Fibroblast of lung (primary cell): ENCODE measurements at regions not wholly inside any gene's neighbourhood (a gene's known extent, or its start where the extent isn't known, plus 50 kb on each side); places are given as distances from the start of the nearest gene placed in this dataset.
"Not testable (repeated sequence)": the region's sequence is repeated elsewhere in the genome, so short reads cannot be mapped to it uniquely, and the experiment has no call there.

Experiments
- DNase-seq, 2 donors: peaks; one replicate each; pipeline versions ENCODE4 v3.0.0 to v3.0.0-alpha.2; 2010; ENCODE audit warnings: low read depth in 2 of 2
- H2AFZ ChIP-seq: 2 replicates; pipeline ENCODE4 v1.5.1; 2012; ENCODE audit warnings: low read length, control low read depth, inconsistent platforms
- H3K27ac ChIP-seq: 2 replicates; pipeline ENCODE4 v1.5.1; 2011; ENCODE audit warnings: low read length, control low read depth; ENCODE audit not compliant: insufficient read depth
- H3K27me3 ChIP-seq: 2 replicates; pipeline ENCODE4 v1.5.1; 2011; ENCODE audit warnings: mild to moderate bottlenecking, low read length; ENCODE audit not compliant: control insufficient read depth, insufficient read depth
- H3K36me3 ChIP-seq: 2 replicates; pipeline ENCODE4 v1.5.1; 2011; ENCODE audit warnings: low read length; ENCODE audit not compliant: control insufficient read depth, insufficient read depth
- H3K4me1 ChIP-seq: 2 replicates; pipeline ENCODE4 v1.5.1; 2011; ENCODE audit warnings: low read length; ENCODE audit not compliant: control insufficient read depth, insufficient read depth; ENCODE audit errors: extremely low read depth
- H3K4me2 ChIP-seq: 2 replicates; pipeline ENCODE4 v1.5.1; 2011; ENCODE audit warnings: low read length, control low read depth; ENCODE audit not compliant: insufficient read depth; ENCODE audit errors: extremely low read depth
- H3K4me3 ChIP-seq, 4 experiments: fragments of 200-600 bp in 1 of 4; sonication (generic) in 1 of 4; replicated peaks in 1 of 4; 2 replicates each; pipeline ENCODE4 v1.5.1; 2011 to 2016; ENCODE audit warnings: low read length in 4 of 4, low read depth in 3 of 4, mild to moderate bottlenecking in 3 of 4, control low read depth in 2 of 4, inconsistent platforms in 1 of 4, mixed read lengths in 1 of 4; ENCODE audit not compliant: insufficient read depth in 1 of 4; ENCODE audit errors: control extremely low read depth in 1 of 4
- H3K79me2 ChIP-seq: 2 replicates; pipeline ENCODE4 v1.5.1; 2012; ENCODE audit warnings: mild to moderate bottlenecking, low read length, inconsistent platforms; ENCODE audit not compliant: control insufficient read depth, insufficient read depth
- H3K9ac ChIP-seq: 2 replicates; pipeline ENCODE4 v1.5.1; 2011; ENCODE audit warnings: mild to moderate bottlenecking, low read length, control low read depth; ENCODE audit not compliant: insufficient read depth
- H3K9me3 ChIP-seq: 2 replicates; pipeline ENCODE4 v1.5.1; 2012; ENCODE audit warnings: low read depth, low read length; ENCODE audit not compliant: control insufficient read depth, insufficient read depth
- H4K20me1 ChIP-seq: 2 replicates; pipeline ENCODE4 v1.5.1; 2011; ENCODE audit warnings: low read length; ENCODE audit not compliant: control insufficient read depth, insufficient read depth; ENCODE audit errors: extremely low read depth
- EZH2 ChIP-seq: IDR thresholded peaks from 2 replicates; pipeline ENCODE4 v1.5.1; 2012; ENCODE audit warnings: low read length, control low read depth, mild to moderate bottlenecking; ENCODE audit errors: missing control alignments
- TF ChIP-seq, protein P1 (sequence below), 2 donors: IDR thresholded peaks in 1 of 2; conservative IDR thresholded peaks in 1 of 2; 1 replicate in 1 of 2; 2 replicates in 1 of 2; pipeline ENCODE4 v1.5.1; 2011 to 2012; ENCODE audit warnings: low read length in 2 of 2, control low read depth in 1 of 2, inconsistent platforms in 1 of 2, low read depth in 1 of 2, mild to moderate bottlenecking in 1 of 2

- DNase-seq, result peak; percentile 10 to 24
- no peaks in the 10 kb centered on the region for H3K79me2 ChIP-seq
- H3K4me1 ChIP-seq, result no peaks in the 10 kb centered on the region
- TF ChIP-seq, protein P1, sequence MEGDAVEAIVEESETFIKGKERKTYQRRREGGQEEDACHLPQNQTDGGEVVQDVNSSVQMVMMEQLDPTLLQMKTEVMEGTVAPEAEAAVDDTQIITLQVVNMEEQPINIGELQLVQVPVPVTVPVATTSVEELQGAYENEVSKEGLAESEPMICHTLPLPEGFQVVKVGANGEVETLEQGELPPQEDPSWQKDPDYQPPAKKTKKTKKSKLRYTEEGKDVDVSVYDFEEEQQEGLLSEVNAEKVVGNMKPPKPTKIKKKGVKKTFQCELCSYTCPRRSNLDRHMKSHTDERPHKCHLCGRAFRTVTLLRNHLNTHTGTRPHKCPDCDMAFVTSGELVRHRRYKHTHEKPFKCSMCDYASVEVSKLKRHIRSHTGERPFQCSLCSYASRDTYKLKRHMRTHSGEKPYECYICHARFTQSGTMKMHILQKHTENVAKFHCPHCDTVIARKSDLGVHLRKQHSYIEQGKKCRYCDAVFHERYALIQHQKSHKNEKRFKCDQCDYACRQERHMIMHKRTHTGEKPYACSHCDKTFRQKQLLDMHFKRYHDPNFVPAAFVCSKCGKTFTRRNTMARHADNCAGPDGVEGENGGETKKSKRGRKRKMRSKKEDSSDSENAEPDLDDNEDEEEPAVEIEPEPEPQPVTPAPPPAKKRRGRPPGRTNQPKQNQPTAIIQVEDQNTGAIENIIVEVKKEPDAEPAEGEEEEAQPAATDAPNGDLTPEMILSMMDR (conservative IDR thresholded peaks at IDR 0.05 in 1 of 2, IDR thresholded peaks at IDR 0.05 in 1 of 2; ENCODE audit: low read depth in 1 of 2, low read length in 2 of 2), result no peak
- no peak for TF ChIP-seq EZH2
- no peaks in the 10 kb centered on the region for H4K20me1 ChIP-seq
- no peak overlapping the region for H3K4me3 ChIP-seq
- H3K27me3 ChIP-seq, result no peaks in the 10 kb centered on the region
- no peaks in the 10 kb centered on the region for H3K36me3 ChIP-seq
- H3K9me3 ChIP-seq, result no peaks in the 10 kb centered on the region
- H3K27ac ChIP-seq, result no peak overlapping the region
- no peak overlapping the region for H3K4me2 ChIP-seq
- H3K9ac ChIP-seq, result no peak overlapping the region
- peak overlapping the region; percentile 3 for H2AFZ ChIP-seq
Observed at GRCh38 chr11:28903716-28904115, 795.5 kb downstream of the METTL15 start.

GRCh38 chr11:28900427-28900826 is 792.2 kb downstream of the METTL15 start:
- Histone ChIP-seq H3K27ac (no peak overlapping the region), H3K4me1 (no peaks in the 10 kb centered on the region), H4K20me1 (no peaks in the 10 kb centered on the region), H3K4me3 (no peak overlapping the region), H3K36me3 (no peaks in the 10 kb centered on the region), H3K4me2 (no peak overlapping the region), H3K9ac (no peak overlapping the region), H3K79me2 (no peaks in the 10 kb centered on the region), H3K9me3 (no peaks in the 10 kb centered on the region), H3K27me3 (no peaks in the 10 kb centered on the region), H2AFZ (no peak overlapping the region)
- TF ChIP-seq, protein P1 (conservative IDR thresholded peaks at IDR 0.05 in 1 of 2, IDR thresholded peaks at IDR 0.05 in 1 of 2; ENCODE audit: low read depth in 1 of 2, low read length in 2 of 2), result no peak
- no peak for TF ChIP-seq EZH2
- DNase-seq, result no peak

DNA sequence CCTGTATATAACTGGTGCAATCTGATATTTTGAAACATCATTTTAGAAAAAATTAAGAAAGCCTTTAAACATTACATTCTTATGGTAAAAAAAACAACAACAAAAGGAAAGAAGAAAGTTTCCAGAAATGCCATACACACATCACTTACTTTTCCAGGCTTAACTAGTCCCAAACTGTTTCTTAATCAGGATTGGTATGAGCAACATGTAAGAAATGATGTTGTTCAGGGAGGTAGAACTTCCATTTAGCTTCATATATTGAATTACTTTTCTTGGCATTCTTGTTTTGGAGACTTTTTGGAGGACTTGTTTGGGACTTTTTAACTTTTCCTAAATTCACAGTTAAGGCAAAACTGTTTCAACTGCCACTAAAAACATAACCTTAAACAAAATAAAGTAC is 791.5 kb downstream of the METTL15 start:
- TF ChIP-seq, protein P1 (conservative IDR thresholded peaks at IDR 0.05 in 1 of 2, IDR thresholded peaks at IDR 0.05 in 1 of 2; ENCODE audit: low read depth in 1 of 2, low read length in 2 of 2), result no peak
- no peak for TF ChIP-seq EZH2
- H3K79me2 ChIP-seq, result no peaks in the 10 kb centered on the region
- no peak overlapping the region for H3K9ac ChIP-seq
- no peaks in the 10 kb centered on the region for H4K20me1 ChIP-seq
- no peaks in the 10 kb centered on the region for H3K27me3 ChIP-seq
- DNase-seq, result no peak
- no peaks in the 10 kb centered on the region for H3K4me1 ChIP-seq
- H2AFZ ChIP-seq, result no peak overlapping the region
- no peaks in the 10 kb centered on the region for H3K36me3 ChIP-seq
- no peak overlapping the region for H3K4me3 ChIP-seq
- no peak overlapping the region for H3K27ac ChIP-seq
- H3K4me2 ChIP-seq, result no peak overlapping the region
- H3K9me3 ChIP-seq, result no peaks in the 10 kb centered on the region

DNA sequence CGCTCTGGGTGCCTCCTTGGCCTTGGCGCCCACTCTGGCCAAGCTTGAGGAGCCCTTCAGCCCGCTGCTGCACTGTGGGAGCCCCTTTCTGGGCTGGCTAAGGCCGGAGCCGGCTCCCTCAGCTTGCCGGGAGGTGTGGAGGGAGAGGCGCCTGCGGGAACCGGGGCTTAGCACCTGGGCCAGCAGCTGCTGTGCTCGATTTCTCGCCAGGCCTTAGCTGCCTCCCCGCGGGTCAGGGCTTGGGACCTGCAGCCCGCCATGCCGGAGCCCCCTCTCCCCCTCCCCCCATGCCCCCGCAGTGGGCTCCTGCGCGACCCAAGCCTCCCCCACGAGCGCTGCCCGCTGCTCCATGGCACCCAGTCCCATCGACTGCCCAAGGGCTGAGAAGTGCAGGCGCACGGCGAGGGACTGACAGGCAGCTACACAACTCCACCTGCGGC is 782.4 kb downstream of the METTL15 start:
- not testable (repeated sequence) for H3K79me2 ChIP-seq, H3K27me3 ChIP-seq, H3K36me3 ChIP-seq, H3K4me1 ChIP-seq, H3K9me3 ChIP-seq, DNase-seq, H3K9ac ChIP-seq, H2AFZ ChIP-seq, H3K27ac ChIP-seq, H3K4me2 ChIP-seq, H3K4me3 ChIP-seq, H4K20me1 ChIP-seq
